ENCODE measurements at regions not wholly inside any gene's neighbourhood (a gene's known extent, or its start where the extent isn't known, plus 50 kb on each side); places are given as distances from the start of the nearest gene placed in this dataset.

DNA sequence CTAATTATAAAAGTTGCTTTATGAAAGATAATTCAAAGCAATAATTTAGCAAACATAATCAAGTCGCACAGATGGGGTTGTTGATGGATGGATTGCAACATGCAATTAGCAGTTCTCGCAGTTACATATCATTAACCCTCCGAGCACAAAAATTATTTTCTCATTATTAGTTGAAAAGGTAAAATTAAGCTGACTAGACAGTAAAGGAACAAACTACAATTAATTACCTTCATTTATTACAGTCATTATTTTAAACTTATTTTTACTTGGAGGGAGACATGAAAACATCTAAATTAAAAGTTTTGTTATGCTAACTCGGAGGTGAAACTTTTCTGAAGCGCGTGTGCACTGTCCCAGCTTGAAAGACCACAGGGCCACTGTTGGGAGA lies 146.9 kb downstream of the PHETA1 start:
- no peak for DNase-seq (ENCODE audit: low read depth)

DNA sequence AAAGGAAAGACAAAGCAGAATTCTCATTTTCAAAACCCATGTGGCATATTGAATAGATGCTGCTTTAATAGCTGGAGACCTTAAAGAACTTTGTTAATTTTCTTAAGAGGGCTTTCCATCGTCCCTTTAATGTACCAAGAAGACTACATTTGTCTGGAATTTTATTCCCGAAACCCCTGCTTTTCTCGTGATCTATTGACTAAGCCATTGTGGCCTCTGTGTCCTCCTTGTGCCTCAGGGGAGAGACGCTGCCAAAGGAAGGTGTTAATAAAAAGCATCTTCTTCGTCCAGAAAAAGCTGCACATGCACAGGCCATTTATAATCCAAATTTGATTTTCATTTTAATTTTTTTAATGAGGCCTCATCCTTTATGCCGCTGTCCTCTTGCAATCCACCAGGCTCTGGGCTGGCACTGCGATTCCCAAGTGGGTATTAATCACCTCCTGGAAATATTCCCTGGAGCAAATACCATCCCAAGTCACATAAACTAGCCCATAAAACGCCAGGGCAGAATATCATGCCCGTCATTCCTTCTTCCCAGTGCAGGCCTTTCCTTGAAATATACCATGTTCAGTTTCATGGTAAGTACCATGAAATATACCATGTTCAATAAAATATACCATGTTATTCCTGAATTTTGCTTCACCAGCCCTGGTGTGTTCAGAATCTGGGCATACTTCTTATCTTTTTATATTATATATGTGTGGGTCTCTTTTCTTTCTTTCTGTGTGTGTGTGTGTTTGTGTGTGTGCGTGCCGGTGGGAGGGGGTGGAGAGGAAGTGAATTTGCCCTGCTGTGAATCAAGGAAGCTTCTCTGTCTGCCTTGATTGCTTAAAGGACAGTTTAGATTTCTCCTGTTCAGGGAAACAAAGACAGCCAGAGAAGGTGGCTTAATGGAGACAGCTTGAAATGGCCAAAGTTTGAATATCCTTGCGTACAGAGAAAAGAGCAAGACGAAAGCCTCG lies 147.6 kb downstream of the PHETA1 start:
- no peak for DNase-seq (ENCODE audit: low read depth)

DNA sequence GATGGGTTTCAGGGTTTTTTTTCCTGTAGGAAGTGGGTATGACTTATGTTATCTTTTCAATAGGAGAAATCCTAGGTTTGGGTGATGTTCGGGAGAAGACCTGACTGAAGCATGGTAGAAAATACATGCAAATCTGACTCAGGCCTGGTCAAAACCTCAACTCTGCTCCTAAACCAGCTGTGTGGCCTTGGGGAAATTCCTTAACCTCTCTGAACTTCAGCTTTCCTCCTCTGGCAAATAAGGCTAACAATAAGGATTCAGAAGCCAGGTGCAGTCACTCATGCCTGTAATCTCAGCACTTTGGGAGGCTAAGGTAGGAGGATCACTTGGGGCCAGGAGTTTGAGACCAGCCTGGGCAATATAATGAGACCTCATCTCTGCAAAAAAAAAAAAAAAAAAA lies 148.5 kb downstream of the PHETA1 start:
- no peak for DNase-seq (ENCODE audit: low read depth)

DNA sequence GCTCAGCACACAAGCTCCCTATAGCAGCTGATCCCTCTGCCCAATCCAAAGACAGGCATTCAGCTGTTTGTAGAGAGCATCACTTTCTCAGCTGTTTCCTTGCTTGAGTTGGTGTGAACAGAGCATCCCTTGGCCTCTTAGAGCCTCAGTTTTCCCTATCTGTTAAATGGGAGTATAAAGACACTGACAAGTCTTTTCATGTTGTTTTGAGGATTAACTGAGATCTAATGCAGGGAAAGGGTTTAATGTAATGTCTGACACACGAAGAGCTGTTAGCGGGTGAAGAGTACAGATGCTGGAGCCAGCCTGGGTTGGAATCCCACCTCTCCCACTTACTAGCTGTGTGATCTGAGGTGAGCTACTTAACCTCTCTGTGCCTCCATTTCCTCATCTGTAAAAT lies 149.5 kb downstream of the PHETA1 start:
- DNase-seq (ENCODE audit: low read depth): no peak

DNA sequence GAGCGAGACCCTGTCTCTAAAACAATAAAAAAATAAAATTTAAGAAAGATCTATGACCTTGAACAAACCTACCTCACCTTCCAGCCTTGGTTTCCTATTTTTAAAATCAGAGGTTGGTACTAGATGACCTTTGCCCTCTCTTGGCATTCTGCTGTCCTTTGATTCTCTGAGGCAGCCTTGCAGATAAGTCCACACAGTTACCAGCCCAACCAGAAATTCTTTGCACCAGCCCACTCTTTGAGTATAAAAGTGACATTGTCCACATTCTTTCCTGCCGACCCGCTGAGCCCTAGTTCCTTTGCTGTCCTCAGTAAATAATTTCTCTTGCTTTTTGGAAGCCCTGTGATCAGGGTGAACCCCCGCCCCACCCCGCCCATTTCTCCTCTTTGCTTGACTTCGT lies 150.4 kb downstream of the PHETA1 start:
- no peak for DNase-seq (ENCODE audit: low read depth)

DNA sequence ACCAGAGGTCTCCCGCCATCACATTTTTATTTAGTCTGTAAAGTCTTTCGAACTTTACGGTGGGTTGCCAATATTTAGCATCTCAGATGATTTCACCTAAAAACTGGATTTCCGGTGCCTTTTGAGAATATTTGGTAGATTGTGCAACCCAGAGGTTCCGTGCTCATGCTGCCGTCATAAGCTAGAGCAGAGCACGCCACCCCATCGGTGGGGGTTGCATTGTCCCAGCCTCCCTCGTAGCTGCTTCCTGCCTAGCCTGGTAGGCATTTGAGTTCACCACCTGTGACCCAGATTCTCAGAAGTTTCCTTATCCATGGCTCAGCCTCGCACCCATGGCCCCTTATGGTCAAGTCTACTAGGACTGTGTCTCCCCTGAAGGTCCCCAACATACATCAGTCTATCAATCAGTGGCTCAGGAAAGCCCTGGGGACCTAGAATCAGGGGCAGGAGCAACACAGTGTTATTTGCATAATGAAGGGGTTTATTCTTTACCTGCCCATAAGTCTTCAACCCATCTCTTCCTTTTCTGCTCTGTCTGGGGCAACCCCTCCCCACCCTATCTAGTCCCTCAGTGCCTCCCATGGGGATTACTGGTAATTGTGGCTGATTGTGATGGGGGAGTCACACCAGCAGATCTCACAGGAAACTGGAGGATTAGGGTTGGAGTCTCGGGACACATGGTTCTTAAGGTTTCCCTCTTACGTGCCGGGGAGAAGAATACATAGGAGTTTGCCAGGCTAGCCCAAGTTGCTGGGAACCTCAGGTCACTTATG lies 152.3 kb downstream of the PHETA1 start:
- no peak for DNase-seq (ENCODE audit: low read depth)

DNA sequence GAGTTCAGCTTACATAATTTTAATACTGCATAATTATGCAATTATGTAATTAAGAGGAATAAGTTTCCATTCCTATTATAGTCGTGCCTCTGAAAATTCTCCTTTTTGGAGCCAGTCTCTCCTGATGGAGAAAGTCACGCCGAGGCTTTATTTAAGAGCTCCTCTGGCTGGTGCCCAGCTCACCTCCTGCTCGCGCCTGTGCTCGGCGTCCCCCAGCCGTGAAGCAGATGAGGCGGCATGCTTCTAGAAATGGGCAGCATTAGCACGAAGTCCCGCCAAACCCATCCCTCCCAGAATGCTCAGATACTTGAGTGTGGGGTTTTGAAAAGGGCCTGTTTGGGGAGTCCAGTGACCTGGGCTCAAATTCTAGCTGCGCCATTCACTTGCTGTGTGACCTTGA lies 153.0 kb downstream of the PHETA1 start:
- DNase-seq (ENCODE audit: low read depth): no peak

DNA sequence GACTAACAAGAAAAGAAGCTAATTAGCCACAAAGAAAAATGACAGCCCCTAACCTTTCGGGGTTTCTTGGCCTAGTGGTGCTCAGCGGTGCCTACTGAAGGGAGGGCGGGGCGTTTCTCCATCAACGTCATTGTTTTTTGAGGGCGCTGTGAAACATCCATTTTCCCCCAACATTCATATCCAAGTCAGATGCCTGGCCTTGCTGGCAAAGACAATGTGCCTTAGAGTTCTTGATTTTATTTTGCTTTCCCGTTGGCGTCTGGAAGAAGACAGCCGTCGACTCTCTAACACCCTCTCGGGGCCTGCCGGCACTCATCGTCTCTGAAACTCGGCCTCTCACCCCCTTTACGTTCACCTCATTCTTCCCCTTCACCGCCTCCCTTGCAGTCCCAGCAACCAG lies 154.5 kb downstream of the PHETA1 start:
- no peak for DNase-seq (ENCODE audit: low read depth)

DNA sequence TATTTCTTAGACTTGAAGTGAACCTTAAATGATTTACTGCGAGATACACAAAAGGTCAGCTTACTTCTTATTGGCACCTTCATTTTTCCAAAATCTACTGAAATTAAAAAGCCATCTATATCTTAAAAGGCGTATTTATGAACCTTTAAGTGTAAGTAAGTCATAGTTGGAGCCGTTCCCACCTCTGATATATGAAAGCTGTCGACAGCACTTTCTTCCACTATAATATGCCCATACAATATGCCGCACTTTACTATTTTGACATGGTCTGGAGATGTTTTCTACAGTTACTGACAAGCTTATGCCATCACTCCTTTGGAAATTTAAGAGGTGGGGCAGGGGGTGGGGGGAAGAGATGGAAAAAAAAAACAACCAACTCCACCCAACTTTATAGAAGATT lies 155.3 kb downstream of the PHETA1 start:
- no peak for DNase-seq (ENCODE audit: low read depth)

DNA sequence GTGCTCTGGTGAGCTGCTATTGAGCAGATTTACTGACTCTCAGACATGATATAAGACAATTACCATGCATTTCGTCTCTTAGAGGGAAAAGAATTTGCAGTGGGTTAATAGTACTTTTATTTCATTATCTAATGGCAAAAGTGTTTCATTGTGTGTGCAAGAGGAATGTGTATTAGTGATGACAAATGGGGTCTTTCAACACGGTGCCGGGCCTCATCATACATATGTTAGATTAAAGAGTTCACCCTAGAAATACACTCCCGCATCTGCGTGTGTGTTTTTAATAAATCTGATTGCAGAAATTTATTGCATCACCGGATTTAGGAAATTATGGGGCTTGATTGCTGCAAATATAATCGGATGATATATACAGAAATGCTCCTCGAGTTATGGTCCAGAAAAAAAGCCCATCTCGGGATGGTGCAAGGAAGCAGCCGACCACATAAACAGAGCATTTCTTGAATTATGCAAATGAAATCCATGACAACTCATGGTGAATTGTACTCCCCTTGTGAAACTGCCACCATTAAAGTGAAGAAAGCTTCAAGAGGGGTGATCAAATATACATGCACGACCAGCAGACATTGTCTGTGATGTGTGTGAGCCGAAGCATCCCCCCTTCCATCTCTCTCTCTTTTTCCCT lies 156.0 kb downstream of the PHETA1 start:
- DNase-seq (ENCODE audit: low read depth): no peak

DNA sequence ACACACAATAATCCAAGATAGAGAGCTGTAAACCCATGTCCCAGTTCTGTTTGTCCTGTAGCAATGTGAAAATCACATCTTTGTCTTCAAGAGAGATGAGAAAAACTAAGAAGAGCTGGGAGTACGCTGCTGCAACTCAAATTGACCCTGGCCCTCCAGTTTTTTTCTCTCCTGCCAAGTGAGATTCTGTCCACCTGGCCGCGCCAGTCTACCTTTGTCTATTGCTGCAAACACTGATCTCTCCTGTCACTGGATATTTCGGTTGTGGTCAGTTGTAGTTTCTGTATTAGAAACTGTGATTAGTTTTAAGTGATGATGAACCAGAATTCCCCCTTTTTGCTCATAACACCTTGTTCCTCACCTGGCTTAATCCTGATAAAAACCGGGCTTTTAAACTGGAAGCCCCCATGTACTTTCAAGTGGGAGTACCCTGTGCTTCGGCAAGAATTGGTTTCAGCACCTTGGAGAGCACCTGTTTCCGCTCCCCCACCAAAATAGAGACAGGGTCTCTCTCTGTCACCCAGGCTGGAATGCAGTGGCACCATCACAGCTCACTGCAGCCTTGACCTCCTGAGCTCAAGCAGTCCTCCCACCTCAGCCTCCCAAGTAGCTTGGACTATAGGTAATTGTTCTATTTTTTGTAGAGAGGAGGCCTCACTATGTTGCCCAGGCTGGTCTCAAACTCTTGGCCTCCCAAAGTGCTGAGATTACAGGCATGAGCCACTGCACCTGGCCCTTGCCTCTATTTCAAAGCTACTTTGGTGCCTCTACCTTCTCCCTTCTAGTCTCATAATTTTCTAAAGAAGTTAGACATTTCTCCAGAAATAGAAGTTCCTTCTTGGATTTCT lies 156.8 kb downstream of the PHETA1 start:
- DNase-seq (ENCODE audit: low read depth): no peak

DNA sequence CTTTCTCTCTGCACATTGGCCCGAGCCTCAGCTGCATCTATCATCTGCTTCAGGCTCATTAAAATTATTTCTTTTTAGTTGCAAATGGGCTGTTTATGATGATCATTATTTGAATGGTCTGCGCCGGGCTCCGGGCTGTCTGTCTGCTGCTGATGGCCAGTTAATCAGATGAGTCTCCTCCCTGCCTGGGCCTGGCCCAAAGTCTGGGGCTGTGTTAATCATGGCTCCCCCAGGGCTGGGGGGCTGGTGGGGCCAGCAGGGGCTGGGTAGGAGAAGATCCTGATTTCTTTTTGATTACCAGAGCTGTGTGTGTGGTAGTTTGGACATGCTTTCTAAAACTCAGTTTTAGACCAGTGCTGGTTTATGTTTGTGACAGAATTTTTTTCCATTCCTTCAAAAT lies 159.1 kb downstream of the PHETA1 start:
- no peak for DNase-seq (ENCODE audit: low read depth)

DNA sequence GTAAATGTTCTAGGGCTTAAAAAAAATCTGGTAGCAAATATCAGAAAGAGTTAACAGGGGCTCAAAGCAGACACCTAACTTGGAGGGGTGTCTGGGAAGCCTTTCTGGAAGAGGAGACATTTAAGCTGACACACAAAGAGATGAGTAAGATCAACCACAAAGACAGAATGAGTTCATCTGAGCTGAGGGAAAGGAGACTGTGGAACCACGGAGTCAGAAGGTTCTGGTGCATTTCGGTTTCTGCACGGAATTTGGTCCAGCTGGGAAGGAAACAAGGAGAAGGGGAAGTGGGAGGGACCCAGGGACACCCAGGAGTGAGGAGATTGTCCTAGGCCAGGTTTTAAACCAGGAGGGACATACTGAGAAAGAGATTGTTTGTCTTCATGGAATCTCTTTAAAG lies 161.1 kb downstream of the PHETA1 start:
- DNase-seq (ENCODE audit: low read depth): no peak

DNA sequence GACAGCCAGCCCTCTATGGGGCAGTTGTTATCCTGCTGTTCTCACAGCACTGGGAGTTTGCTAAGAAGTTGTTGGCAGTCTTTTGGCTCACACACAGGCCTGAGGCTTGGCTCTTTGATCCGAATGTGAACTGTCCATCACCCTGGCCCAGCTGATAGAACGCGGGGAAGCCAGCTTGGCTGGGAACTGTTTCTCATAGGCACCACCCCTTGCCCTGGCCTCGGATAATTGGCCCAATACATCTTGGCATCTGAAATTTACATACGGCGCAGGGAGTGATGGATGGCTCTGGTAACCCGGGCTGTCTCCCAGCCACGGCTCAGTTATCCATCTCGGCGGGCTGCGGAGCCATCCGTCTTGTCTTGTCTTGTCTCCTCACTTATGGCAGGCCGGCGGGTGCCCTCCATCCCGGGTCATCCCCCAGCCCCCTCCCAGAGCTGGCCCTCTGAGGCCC lies 164.1 kb downstream of the PHETA1 start:
- no peak for DNase-seq (ENCODE audit: low read depth)

DNA sequence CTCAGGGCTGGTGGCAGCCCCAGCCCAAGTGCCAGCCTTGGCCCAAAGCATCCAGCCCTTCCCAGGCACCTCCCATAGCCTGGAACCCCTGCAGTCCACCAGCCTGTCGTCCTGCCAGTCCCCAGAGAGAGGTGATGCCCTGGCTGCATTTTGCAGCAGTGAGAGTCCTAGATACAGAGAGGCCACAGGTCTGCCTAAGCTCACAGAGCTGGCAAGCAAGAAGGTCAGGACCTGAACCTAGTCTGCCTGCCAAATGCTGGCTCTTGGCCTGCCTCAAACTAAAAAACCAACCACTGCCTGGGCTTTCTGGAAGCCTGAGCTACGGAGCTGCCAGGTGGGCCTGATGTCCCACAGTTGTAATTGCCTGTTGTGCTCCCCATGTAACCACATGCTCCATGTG lies 164.9 kb downstream of the PHETA1 start:
- DNase-seq (ENCODE audit: low read depth): no peak

DNA sequence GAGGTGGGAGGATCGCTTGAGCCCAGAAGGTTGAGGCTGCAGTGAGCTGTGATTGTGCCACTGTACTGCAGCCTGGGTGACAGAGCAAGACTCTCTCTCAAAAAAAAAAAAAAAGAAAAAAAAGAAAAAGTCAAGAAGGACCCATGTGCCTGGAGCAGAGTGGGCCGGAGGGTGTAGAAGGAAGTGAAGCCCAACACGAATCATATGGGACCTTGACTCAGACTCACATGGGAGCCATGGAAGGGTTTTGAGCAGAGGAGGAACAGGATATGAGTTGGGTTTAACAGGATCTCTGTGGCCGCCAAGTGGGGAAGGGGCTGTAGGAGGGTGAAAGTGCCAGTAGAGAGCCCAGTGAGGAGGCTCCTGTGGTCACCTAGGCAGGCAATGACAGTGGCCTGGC lies 165.4 kb downstream of the PHETA1 start:
- no peak for DNase-seq (ENCODE audit: low read depth)

DNA sequence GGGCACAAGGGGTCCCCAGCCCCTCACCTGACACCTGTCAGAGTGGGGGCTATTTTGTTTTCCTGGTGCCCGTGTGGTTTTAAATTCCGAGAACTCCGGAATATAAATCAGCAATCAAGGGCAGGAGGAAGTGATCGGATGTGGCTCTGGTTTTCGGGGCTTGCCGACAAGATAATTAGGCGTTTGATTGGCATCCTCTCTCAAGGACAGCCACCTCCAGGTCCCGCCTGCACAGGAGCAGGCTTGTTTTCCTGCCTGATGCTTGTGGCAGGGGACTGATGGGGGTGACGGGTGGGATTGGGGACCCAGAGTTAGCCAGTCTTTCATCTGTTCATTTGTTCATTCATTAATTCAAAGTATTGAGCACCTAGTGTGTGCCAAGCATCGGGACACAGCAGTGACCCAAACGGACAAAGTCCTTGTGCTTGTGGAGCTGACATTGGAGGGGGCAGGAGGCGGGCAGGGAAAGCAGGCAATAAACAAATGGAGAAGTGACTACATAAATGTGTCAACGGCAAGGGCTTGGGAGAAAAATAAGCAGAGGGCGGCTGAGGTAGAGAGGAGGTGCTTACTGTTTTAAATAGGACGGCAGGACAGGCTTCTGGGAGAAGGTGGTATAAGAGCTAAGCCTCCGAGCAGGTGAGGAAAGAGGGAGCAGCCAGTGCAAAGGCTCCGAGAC lies 166.5 kb downstream of the PHETA1 start:
- no peak for DNase-seq (ENCODE audit: low read depth)

DNA sequence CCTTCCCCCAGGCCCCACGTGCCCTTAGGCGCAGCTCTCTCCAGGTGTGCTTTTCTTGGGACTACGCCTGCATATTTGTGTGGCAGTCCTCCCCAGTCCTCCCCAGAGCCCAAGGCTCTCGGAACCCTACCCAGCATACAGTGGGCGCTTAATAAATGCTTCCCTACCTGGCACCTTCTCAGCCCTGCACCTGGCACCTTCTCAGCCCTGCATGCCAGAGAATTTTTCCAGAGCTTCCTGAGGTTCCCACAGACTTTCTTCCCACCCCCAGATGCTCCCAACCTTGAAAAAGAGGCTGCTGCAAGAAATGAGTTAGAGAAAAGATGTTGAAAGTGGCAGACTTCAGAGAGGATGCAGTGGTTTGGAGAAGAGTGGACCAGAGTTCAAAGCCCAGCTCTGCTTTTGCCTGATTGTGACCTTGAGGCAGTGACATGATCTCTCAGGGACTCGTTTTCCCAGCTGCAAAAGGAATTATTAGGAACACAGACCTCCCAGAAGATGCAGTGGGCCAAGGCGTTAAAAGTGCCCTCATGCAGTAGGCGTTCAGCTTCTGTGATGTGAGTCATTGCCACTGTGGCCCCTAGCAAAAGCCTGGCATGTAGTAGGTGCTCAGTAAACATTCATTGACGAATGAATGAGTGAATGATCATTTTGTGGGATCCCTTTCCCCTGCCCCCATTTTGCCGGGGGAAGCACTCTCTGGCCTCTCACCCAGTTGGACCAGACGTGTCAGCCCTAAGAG lies 167.2 kb downstream of the PHETA1 start:
- DNase-seq (ENCODE audit: low read depth): no peak

DNA sequence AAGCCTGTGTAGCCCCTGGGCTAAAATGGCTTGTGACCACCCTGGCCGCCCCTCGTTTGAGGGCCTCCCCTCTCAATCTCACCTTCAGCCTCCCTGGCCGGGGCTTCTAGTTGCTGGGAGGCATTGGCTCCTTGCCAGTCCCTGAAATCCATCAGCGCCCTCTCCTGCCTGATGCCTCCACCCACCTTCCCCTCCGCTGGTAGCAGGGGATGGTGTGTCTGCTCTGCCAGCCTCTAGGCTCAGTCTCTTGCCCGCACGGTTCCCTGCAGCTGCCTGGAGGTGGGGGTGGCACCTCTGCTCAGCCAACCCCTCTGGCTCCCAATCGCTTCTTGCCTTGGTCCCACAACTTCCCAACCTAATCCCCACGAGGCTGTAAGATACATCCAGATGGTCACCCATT lies 167.9 kb downstream of the PHETA1 start:
- no peak for DNase-seq (ENCODE audit: low read depth)

DNA sequence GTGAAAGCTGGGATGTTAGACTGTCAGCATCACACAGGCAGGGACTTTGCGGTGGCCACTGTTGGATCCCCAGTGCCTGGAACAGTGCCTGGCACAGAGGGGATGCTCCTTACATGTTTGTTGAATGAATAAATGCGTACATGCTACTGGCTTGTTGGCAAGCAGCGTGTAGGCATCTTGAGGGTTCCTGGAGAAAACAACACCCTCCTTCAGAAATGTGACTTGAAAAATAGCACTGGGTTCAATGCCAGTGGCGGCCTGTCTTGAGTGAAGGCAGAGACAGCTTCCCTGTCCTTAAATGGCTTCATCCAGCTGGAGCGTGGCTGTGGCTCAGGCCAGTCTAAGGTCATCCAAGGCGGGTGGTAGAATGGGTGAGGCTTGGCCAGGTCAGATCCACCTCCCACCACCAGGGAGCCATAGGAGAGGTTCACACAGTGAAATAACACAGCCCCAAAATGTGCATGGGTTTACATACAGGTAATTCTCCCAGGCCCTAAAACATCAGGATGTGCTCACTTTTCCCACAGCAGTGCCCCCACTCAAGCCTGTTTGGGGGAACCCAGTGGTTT lies 171.4 kb downstream of the PHETA1 start:
- DNase-seq (ENCODE audit: low read depth): no peak

Measured in stimulated activated CD8-positive, alpha-beta memory T cell treated with anti-CD3 and anti-CD28 coated beads, Interleukin-12 subunit alpha, Interleukin-12 subunit beta, amount 100 ng/mL, for 1 hour (primary cell).